GM18861 (cell line): ENCODE measurements at regions not wholly inside any gene's neighbourhood (a gene's known extent, or its start where the extent isn't known, plus 50 kb on each side); places are given as distances from the start of the nearest gene placed in this dataset.

Experiments
- ATAC-seq: cut with Tn5 transposase; IDR thresholded peaks from one replicate; pipeline ENCODE4 v1.9.1; 2021; ENCODE audit not compliant: unreplicated experiment

GRCh38 chr4:177568931-177569330 is 126.7 kb upstream of the AGA start:
- no peak for ATAC-seq

GRCh38 chr4:177569434-177569833 is 127.2 kb upstream of the AGA start:
- ATAC-seq, result no peak

DNA sequence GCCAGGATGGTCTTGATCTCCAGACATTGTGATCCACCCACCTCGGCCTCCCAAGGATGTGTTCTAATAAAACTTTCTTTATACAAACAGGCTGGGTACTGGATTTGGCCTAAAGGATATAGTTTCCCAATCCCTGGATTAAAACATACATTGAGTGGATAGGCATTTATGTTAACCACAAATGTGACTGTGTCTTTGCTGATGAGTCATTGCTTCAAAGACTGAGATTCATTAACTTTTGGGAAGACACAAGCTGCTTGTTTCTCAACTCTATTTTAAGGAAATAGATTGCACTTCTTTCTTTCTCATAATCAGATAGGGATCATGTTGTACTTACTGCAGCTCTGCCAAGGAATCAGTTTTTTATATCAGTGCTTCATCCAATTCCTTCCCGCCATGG is 131.3 kb upstream of the AGA start:
- ATAC-seq, result no peak

DNA sequence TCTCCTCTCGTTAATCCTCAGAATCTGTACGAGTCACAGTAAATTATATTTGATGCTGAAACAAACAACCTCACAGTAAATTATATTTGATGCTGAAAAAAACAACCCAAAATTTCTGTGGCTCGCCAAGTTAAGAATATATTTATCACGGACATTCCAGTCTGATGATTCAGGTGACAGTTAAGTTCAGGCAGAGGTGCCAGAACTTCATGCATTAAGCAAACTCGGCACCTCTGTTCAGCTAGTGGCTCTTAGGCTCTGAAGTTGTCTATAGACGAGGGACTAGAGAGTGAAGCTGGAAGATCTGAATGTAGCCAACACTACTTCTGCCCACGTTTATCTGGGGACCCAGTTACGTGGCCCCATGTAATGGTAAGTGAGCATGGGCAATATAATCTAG is 132.2 kb upstream of the AGA start:
- no peak for ATAC-seq

- ATAC-seq, result no peak
These were observed 137.4 kb upstream of the AGA start for GRCh38 chr4:177579649-177580048.

- no peak for ATAC-seq
These were observed 140.8 kb upstream of the AGA start for GRCh38 chr4:177582992-177583391.

GRCh38 chr4:177587989-177588388 is 145.8 kb upstream of the AGA start:
- ATAC-seq, result no peak

- no peak for ATAC-seq
These were observed 153.1 kb upstream of the AGA start for GRCh38 chr4:177595386-177595785.

DNA sequence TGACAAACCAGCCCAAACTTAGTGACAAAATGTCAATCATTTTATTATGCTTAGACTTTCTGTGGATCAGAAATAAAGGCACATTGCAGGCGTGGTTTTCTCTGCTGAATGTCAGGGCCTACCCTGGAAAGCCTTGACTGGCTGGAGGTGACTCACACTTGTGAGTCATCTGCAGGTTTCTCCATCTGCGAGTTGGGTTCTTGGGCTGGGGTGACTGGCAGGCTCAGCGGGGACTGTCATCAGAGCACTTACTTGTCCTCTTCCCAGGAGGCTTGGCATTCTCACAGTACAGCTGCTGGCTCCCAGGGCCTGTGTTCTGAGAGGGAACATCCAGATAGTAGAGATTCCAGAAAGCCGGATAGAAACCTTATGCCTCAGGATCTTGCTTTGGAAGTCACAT is 153.8 kb upstream of the AGA start:
- no peak for ATAC-seq

GRCh38 chr4:177596991-177597390 is 154.8 kb upstream of the AGA start:
- ATAC-seq, result no peak

DNA sequence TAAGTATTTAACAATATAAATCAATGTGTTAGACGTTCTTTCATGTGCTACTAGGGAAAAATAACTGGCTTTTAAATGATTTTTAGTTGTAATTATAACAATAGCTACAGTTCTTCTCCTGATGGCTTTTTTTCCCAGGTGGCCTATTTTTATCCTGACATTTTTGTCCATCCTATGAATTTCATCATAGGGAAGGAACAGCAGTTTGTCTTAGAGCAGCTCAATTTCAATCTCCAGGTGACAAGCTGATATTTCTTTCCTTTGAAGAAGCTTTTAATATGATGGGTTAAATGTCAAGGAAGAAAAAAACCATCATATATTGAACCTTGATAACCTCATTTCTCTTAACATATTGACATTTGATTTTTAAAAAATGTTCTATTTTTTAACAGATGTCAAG is 163.0 kb upstream of the AGA start:
- ATAC-seq, result no peak

- no peak for ATAC-seq
These were observed 164.9 kb upstream of the AGA start for GRCh38 chr4:177607111-177607573.

GRCh38 chr4:177611974-177612664 is 169.9 kb upstream of the AGA start:
- no peak for ATAC-seq

DNA sequence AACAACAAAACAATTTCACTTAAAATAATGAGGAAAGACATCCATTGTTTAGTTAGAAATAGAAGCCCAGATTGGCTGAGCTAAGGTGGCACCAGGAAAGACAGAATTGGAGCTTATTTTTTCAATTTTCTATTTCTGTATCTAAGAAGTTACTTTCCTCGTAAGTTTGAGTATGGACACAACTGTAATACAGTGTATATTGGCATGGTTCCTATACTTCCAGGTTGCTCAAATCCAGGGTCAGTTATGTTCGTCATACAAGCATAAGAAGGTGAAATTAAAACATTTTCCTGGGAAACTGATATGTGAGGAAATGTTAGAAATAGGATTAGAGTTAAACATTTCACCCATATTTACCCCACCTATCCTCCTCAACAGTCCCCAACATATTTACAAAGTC is 170.4 kb upstream of the AGA start:
- ATAC-seq, result no peak

DNA sequence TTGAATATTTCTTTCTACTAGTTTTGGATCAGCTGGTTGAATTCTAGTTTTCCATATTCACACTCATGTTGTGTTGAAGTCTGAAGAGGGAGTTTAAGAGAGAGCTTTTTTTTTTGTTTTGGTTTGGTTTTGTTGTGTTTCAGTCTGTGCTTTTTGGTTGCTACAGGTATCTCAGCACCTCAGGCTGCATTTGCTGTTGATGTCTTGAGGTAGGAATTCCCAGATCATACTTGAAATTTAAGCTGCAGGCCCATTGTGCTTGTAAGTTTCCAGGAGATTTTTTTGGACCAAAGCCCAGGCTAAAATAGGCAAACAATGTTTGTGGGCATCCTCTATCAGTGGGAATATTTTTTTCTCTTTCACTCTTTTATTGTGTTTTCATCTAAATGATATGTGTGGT is 190.2 kb upstream of the AGA start:
- ATAC-seq, result no peak

DNA sequence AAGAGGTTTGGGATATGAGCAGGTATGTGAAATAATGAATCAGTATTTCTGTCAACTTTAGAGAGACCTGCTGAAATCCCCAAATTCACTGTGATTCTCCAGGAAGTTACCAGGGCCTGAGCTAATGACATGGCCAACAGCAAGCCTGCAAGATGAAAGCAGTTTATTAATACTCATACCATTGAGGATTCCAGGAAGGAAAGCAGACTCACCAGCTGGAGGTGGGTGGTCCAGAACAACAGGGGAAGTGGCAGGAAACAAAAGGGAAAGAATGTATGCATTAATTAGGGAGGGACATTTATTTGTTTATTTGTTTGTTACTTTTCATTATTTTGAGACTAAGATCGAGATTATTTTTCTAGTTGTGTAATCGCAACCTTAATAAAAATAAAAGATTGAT is 196.6 kb upstream of the AGA start:
- no peak for ATAC-seq

GRCh38 chr4:177640864-177641263 is 198.6 kb upstream of the AGA start:
- ATAC-seq, result no peak

- ATAC-seq, result no peak
These were observed 218.0 kb upstream of the AGA start for GRCh38 chr4:177660223-177660622.

DNA sequence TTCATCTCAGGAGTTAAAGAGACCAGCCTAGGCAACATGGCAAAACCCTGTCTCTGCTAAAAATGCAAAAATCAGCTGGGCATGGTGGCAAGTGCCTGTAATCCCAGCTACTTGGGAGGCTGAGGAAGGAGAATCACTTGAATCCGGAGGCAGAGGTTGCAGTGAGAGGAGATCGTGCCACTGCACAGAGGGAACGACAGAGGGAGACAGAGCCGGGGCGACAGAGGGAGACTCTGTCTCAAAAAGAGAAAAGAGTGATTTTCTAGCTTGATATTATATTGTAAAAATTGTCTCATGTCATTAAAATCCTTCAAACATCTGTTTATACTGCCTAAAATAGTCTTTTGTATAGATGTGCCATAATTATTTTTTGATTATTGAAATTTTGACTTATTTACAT is 225.4 kb upstream of the AGA start:
- ATAC-seq, result no peak

DNA sequence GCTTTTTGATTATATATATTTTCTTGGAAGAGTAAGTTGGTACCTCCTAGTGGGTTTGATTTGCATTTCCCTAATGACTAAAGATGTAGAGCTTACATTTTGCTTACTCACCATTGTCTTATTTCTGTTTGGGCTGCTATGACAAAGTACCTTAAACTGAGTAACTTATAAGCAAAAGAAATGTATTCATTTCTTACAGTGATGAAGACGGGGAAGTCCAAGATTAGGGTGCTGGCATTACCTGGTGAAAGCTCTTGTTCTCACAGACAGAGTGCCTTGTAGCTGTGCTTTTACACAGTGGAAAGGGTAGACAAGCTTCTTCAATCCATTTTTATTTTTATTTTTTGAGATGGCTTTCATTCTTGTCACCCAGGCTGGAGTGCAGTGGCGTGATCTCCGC is 229.2 kb upstream of the AGA start:
- no peak for ATAC-seq

DNA sequence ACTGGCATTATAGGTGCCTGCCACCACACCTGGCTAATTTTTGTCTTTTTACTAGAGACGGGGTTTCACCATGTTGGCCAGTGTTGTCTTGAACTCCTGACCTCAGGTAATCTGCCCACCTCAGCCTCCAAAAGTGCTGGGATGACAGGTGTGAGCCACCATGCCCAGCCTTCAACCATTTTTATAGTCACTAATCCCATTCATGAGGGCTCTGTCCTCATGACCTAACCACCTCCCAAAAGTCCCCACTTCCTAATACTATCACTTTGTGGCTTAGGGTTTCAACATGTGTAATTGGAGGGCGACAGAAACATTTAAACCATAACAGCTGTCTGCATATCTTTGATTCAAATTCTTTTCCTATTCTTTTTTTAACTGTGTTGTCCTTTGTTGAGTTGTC is 229.6 kb upstream of the AGA start:
- no peak for ATAC-seq

DNA sequence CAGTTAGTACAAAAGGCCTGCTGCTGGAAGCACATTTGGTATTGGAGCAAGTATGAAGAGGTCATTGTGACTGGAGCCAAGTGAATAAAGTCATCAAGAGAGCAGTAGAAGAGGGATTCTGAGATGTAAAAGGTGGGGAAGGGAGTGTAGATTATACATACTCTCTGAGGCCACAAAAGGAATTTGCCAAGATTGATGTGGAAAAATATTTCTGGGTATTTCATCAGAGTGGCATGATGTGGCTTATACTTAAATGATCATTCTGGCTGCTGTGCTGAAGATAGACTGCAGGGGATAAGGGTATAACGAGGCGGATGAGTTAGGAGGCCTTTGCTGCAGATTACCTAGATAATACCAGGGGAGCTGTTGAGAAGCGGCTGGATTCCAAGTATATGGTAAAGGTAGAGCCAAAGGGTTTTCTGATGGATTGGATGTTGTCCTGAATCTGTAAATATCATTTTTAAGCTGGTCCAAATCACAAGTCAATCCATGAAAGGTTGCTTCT is 231.8 kb upstream of the AGA start:
- ATAC-seq, result no peak

- ATAC-seq, result peak; percentile 52
These were observed 238.1 kb upstream of the AGA start for GRCh38 chr4:177680308-177680707.
